H1 (cell line): ENCODE measurements at regions not wholly inside any gene's neighbourhood (a gene's known extent, or its start where the extent isn't known, plus 50 kb on each side); places are given as distances from the start of the nearest gene placed in this dataset.

Experiments used
- CTCF ChIA-PET: fragments of 300-600 bp; sonication (Branson Sonifier 250); formaldehyde crosslinking; loops from one replicate; lab custom pipeline; 2021; ENCODE audit not compliant: partially characterized antibody; lab: Charles Lee
- POLR2A ChIA-PET: fragments of 300-600 bp; sonication (Branson Sonifier 250); formaldehyde crosslinking; loops from one replicate; lab custom pipeline; 2021; ENCODE audit warnings: inconsistent platforms; ENCODE audit not compliant: partially characterized antibody; lab: Charles Lee
- DNase-seq, 2 experiments: peaks; one replicate each; pipeline versions ENCODE4 v3.0.0 to v3.0.0-alpha.2; 2010 to 2022; ENCODE audit warnings: low spot score in 2 of 2, low read depth in 1 of 2, mixed read lengths in 1 of 2
- FAIRE-seq: peaks from 2 replicates; lab custom pipeline; 2011; peaks lifted over from hg19 to GRCh38; lab: Jason Lieb, UNC
- H2AFZ ChIP-seq: 2 replicates; pipeline ENCODE4 v1.8.1; 2012; ENCODE audit warnings: low read length, inconsistent platforms
- H2AK5ac ChIP-seq: 2 replicates; pipeline ENCODE4 v1.6.1; 2013; ENCODE audit warnings: low read depth, low read length
- H2BK120ac ChIP-seq: replicated peaks from 2 replicates; pipeline ENCODE3; 2013; ENCODE audit warnings: low read depth, low read length, inconsistent platforms
- H2BK12ac ChIP-seq: 2 replicates; pipeline ENCODE4 v1.6.1; 2013; ENCODE audit warnings: low read depth, low read length
- H2BK15ac ChIP-seq: 2 replicates; pipeline ENCODE4 v1.6.1; 2013; ENCODE audit warnings: low read length
- H2BK20ac ChIP-seq: 2 replicates; pipeline ENCODE4 v1.6.1; 2013; ENCODE audit warnings: low read length
- H2BK5ac ChIP-seq: 2 replicates; pipeline ENCODE4 v1.6.1; 2013; ENCODE audit warnings: low read depth, low read length
- H3K14ac ChIP-seq: 2 replicates; pipeline ENCODE4 v1.6.1; 2013; ENCODE audit warnings: inconsistent platforms; ENCODE audit not compliant: insufficient read length
- H3K18ac ChIP-seq: 2 replicates; pipeline ENCODE4 v1.6.1; 2013; ENCODE audit warnings: low read length; ENCODE audit errors: extremely low read depth
- H3K23ac ChIP-seq: 2 replicates; pipeline ENCODE4 v1.6.1; 2013; ENCODE audit warnings: inconsistent platforms; ENCODE audit not compliant: insufficient read length
- H3K23me2 ChIP-seq: 2 replicates; pipeline ENCODE4 v1.6.1; 2013; ENCODE audit warnings: low read depth, low read length
- H3K27ac ChIP-seq: 2 replicates; pipeline ENCODE4 v1.6.1; 2011; ENCODE audit warnings: low read depth, low read length, inconsistent platforms
- H3K27me3 ChIP-seq, 4 experiments: replicated peaks in 1 of 4; 1 replicate in 1 of 4; 2 replicates in 3 of 4; pipeline versions ENCODE4 v1.6.1 to v1.8.1; 2011 to 2013; ENCODE audit warnings: low read length in 3 of 4, mild to moderate bottlenecking in 3 of 4, inconsistent platforms in 2 of 4, mixed read lengths in 2 of 4, moderate library complexity in 1 of 4; ENCODE audit not compliant: control insufficient read depth in 3 of 4, insufficient read depth in 3 of 4; ENCODE audit errors: extremely low read depth in 1 of 4
- H3K36me3 ChIP-seq, 4 experiments: 2 replicates each; pipeline versions ENCODE4 v1.6.1 to v1.8.1; 2011 to 2013; ENCODE audit warnings: mild to moderate bottlenecking in 4 of 4, low read length in 3 of 4, moderate library complexity in 2 of 4, control low read depth in 1 of 4, inconsistent platforms in 1 of 4; ENCODE audit not compliant: insufficient read depth in 4 of 4, control insufficient read depth in 2 of 4
- H3K4ac ChIP-seq: replicated peaks from 2 replicates; pipeline ENCODE3; 2013; ENCODE audit warnings: low read length, low read depth, mixed read lengths, inconsistent platforms; ENCODE audit not compliant: insufficient read length
- H3K4me1 ChIP-seq, 4 experiments: replicated peaks in 1 of 4; 1 replicate in 1 of 4; 2 replicates in 3 of 4; pipeline versions ENCODE4 v1.6.1 to v1.8.1; 2011 to 2013; ENCODE audit warnings: low read length in 3 of 4, inconsistent platforms in 2 of 4, mixed read lengths in 1 of 4; ENCODE audit not compliant: insufficient read depth in 4 of 4, control insufficient read depth in 3 of 4
- H3K4me2 ChIP-seq, 2 experiments: 2 replicates each; pipeline versions ENCODE4 v1.6.1 to v1.8.1; 2011 to 2013; ENCODE audit warnings: low read depth in 2 of 2, low read length in 2 of 2, control low read depth in 1 of 2, inconsistent platforms in 1 of 2, mild to moderate bottlenecking in 1 of 2; ENCODE audit not compliant: insufficient read depth in 1 of 2
- H3K4me3 ChIP-seq, 4 experiments: fragments of 200-600, 300-600 bp in 1 of 4; sonication (generic), shearing (Covaris generic), sonication (Bioruptor Twin) in 1 of 4; 2 replicates each; pipeline versions ENCODE4 v1.5.1 to v1.8.1; 2011 to 2016; ENCODE audit warnings: low read length in 4 of 4, low read depth in 3 of 4, control low read depth in 2 of 4, inconsistent platforms in 2 of 4, mild to moderate bottlenecking in 2 of 4, mixed read lengths in 1 of 4, moderate library complexity in 1 of 4; ENCODE audit not compliant: insufficient read depth in 2 of 4; ENCODE audit errors: extremely low read depth in 1 of 4
- H3K56ac ChIP-seq: replicated peaks from 2 replicates; pipeline ENCODE3; 2013; ENCODE audit warnings: low read depth, mild to moderate bottlenecking, mixed read lengths, low read length, inconsistent platforms; ENCODE audit not compliant: insufficient read length
- H3K79me1 ChIP-seq: 2 replicates; pipeline ENCODE4 v1.6.1; 2013; ENCODE audit warnings: low read depth, low read length, control low read depth
- H3K79me2 ChIP-seq, 2 experiments: 2 replicates each; pipeline versions ENCODE4 v1.6.1 to v1.8.1; 2012 to 2013; ENCODE audit warnings: low read length in 2 of 2, mild to moderate bottlenecking in 2 of 2, inconsistent platforms in 1 of 2; ENCODE audit not compliant: insufficient read depth in 2 of 2, control insufficient read depth in 1 of 2
- H3K9ac ChIP-seq, 4 experiments: replicated peaks in 1 of 4; 1 replicate in 1 of 4; 2 replicates in 3 of 4; pipeline versions ENCODE4 v1.6.1 to v1.8.1; 2011 to 2013; ENCODE audit warnings: low read depth in 3 of 4, low read length in 3 of 4, control low read depth in 2 of 4, mild to moderate bottlenecking in 2 of 4, moderate library complexity in 2 of 4, inconsistent platforms in 1 of 4; ENCODE audit errors: extremely low read depth in 1 of 4
- H3K9me3 ChIP-seq, 2 experiments: 2 replicates each; pipeline versions ENCODE4 v1.6.1 to v1.8.1; 2012 to 2013; ENCODE audit warnings: mild to moderate bottlenecking in 2 of 2, moderate library complexity in 2 of 2, control low read depth in 1 of 2, inconsistent platforms in 1 of 2, low read depth in 1 of 2, low read length in 1 of 2, mixed read lengths in 1 of 2; ENCODE audit not compliant: insufficient read depth in 2 of 2
- H4K20me1 ChIP-seq, 2 experiments: replicated peaks in 1 of 2; 2 replicates each; pipeline versions ENCODE3 to v1.8.1; 2011 to 2013; ENCODE audit warnings: inconsistent platforms in 2 of 2, low read length in 2 of 2, mild to moderate bottlenecking in 1 of 2; ENCODE audit not compliant: insufficient read depth in 2 of 2, control insufficient read depth in 1 of 2
- H4K5ac ChIP-seq: 2 replicates; pipeline ENCODE4 v1.6.1; 2013; ENCODE audit warnings: low read length, low read depth, mixed read lengths, inconsistent platforms; ENCODE audit not compliant: insufficient read length
- H4K8ac ChIP-seq: 2 replicates; pipeline ENCODE4 v1.8.0; 2013; ENCODE audit warnings: mild to moderate bottlenecking, moderate library complexity, low read length, inconsistent platforms; ENCODE audit not compliant: insufficient read depth; ENCODE audit errors: extremely low read depth
- H4K91ac ChIP-seq: replicated peaks from 2 replicates; pipeline ENCODE3; 2013; ENCODE audit warnings: low read length, mixed read lengths, inconsistent platforms; ENCODE audit not compliant: insufficient read length
- CHD1 ChIP-seq: IDR thresholded peaks from 2 replicates; pipeline ENCODE4 v1.6.1; 2012; ENCODE audit warnings: low read depth, low read length, improper control_type of control experiment
- FOSL1 ChIP-seq: IDR thresholded peaks from 2 replicates; pipeline ENCODE4 v1.6.1; 2011; ENCODE audit warnings: mild to moderate bottlenecking, low read depth, low read length, moderate library complexity; ENCODE audit not compliant: insufficient read depth
- KDM1A ChIP-seq: fragments of 200-600, 300-600 bp; sonication (generic); IDR thresholded peaks from 2 replicates; pipeline ENCODE4 v1.7.1; 2016; ENCODE audit warnings: mild to moderate bottlenecking, low read length, borderline replicate concordance
- KDM4A ChIP-seq: IDR thresholded peaks from one replicate; pipeline ENCODE4 v1.7.1; 2012; ENCODE audit warnings: low read depth, mild to moderate bottlenecking, moderate library complexity, low read length, inconsistent platforms; ENCODE audit not compliant: severe bottlenecking
- NANOG ChIP-seq: IDR thresholded peaks from 2 replicates; pipeline ENCODE4 v1.6.1; 2011; ENCODE audit warnings: low read length, low read depth, mild to moderate bottlenecking, inconsistent platforms; ENCODE audit not compliant: insufficient read depth, poor library complexity, severe bottlenecking
- RFX5 ChIP-seq: IDR thresholded peaks from 2 replicates; pipeline ENCODE4 v1.6.1; 2011; ENCODE audit warnings: low read depth, low read length, improper control_type of control experiment, borderline replicate concordance
- SP4 ChIP-seq: IDR thresholded peaks from 2 replicates; pipeline ENCODE4 v1.6.1; 2012; ENCODE audit warnings: low read length, inconsistent platforms
- YY1 ChIP-seq: IDR thresholded peaks from 2 replicates; pipeline ENCODE4 v1.6.1; 2011; ENCODE audit warnings: low read depth, mild to moderate bottlenecking, low read length
- WGBS, 2 experiments: shearing (Covaris generic) in 1 of 2; methylation state at CpG; one replicate each; pipeline versions ENCODE4 v1.1.6 to v1.1.7; 2013 to 2015; ENCODE audit warnings: low lambda C conversion rate in 2 of 2, mixed read lengths in 2 of 2, inconsistent platforms in 1 of 2, low coverage in 1 of 2, missing lambda C conversion rate in 1 of 2; ENCODE audit not compliant: insufficient replicate concordance in 2 of 2, insufficient coverage in 1 of 2, insufficient read length in 1 of 2; ENCODE audit errors: extremely low coverage in 1 of 2, missing lambda C conversion rate in 1 of 2; 5-methylcytosine and 5-hydroxymethylcytosine counted together

GRCh38 chr12:91590966-91591638 is 408.5 kb upstream of the DCN start:
- H3K4me1 ChIP-seq: no peaks in the 10 kb centered on the region
- H3K9me3 ChIP-seq: no peaks in the 10 kb centered on the region
- no peak overlapping the region for H2BK120ac ChIP-seq
- H3K36me3 ChIP-seq: no peaks in the 10 kb centered on the region
- H3K18ac ChIP-seq: no peak overlapping the region
- no peak overlapping the region for H4K8ac ChIP-seq
- ChIA-PET CTCF (interaction anchor here (2.0 kb wide), 1 partner anchor 12 kb away, joined by 11 read pairs; no protein-coding TSS in a partner anchor), POLR2A (no interaction called here)
- H2AK5ac ChIP-seq: no peak overlapping the region
- no peak overlapping the region for H4K91ac ChIP-seq
- no peak overlapping the region for H2BK20ac ChIP-seq
- no peak overlapping the region for H2BK5ac ChIP-seq
- TF ChIP-seq CHD1: no peak
- TF ChIP-seq SP4: no peak
- TF ChIP-seq KDM1A: no peak
- TF ChIP-seq YY1: no peak
- no peak for TF ChIP-seq RFX5
- TF ChIP-seq KDM4A: no peak
- TF ChIP-seq FOSL1: no peak
- no peak for TF ChIP-seq NANOG
- DNase-seq (no peak), FAIRE-seq (no peak)
- no peak overlapping the region for H4K5ac ChIP-seq
- H3K27me3 ChIP-seq: no peaks in the 10 kb centered on the region
- H2BK15ac ChIP-seq: no peak overlapping the region
- no peak overlapping the region for H2AFZ ChIP-seq
- no peaks in the 10 kb centered on the region for H3K79me2 ChIP-seq
- H3K14ac ChIP-seq: no peak overlapping the region
- no peak overlapping the region for H3K4me2 ChIP-seq
- H3K79me1 ChIP-seq: no peaks in the 10 kb centered on the region
- no peak overlapping the region for H3K4ac ChIP-seq
- WGBS, 2 experiments: 100% methylated on average over 1 of the region's 1 CpG; no CpG with 5 or more reads in 1 of the 2 experiments
- no peaks in the 10 kb centered on the region for H4K20me1 ChIP-seq
- H3K23me2 ChIP-seq: no peaks in the 10 kb centered on the region
- H3K56ac ChIP-seq: no peak overlapping the region
- no peak overlapping the region for H3K27ac ChIP-seq
- no peak overlapping the region for H2BK12ac ChIP-seq
- H3K9ac ChIP-seq: no peak overlapping the region
- no peak overlapping the region for H3K4me3 ChIP-seq
- H3K23ac ChIP-seq: no peak overlapping the region
